CD4-positive, alpha-beta T cell (primary cell): ENCODE measurements at regions not wholly inside any gene's neighbourhood (a gene's known extent, or its start where the extent isn't known, plus 50 kb on each side); places are given as distances from the start of the nearest gene placed in this dataset.

ENCODE experiments used
- ATAC-seq: fragments of 200-7000 bp; cut with Tn5 transposase; one replicate; pipeline ENCODE4 v1.10.0; 2022; ENCODE audit warnings: mild to moderate bottlenecking; ENCODE audit not compliant: poor library complexity
- CTCF ChIA-PET: fragments of 350-600 bp; sonication (Branson Sonifier 250); formaldehyde crosslinking; loops from one replicate; lab custom pipeline; 2021; ENCODE audit warnings: antibody characterized with exemption, inconsistent platforms; lab: Charles Lee
- POLR2A ChIA-PET: fragments of 350-600 bp; sonication (Branson Sonifier 250); formaldehyde crosslinking; loops from one replicate; lab custom pipeline; 2021; ENCODE audit warnings: antibody characterized with exemption, inconsistent platforms; lab: Charles Lee
- DNase-seq, 14 experiments: peaks; one replicate each; pipeline ENCODE4 v3.0.0-alpha.2; 2013 to 2020; ENCODE audit warnings: mixed read lengths in 2 of 14
- H3K27ac ChIP-seq, 2 donors: one replicate each; pipeline versions ENCODE4 v1.5.1 to v1.7.0; 2013; ENCODE audit warnings: low read length in 2 of 2, low read depth in 1 of 2, mild to moderate bottlenecking in 1 of 2
- H3K27me3 ChIP-seq, 2 experiments: 1 replicate in 1 of 2; 2 replicates in 1 of 2; pipeline versions ENCODE4 v1.6.1 to v1.7.0; 2013; ENCODE audit warnings: low read length in 2 of 2, control low read depth in 1 of 2, mild to moderate bottlenecking in 1 of 2, moderate library complexity in 1 of 2; ENCODE audit not compliant: insufficient read depth in 2 of 2, control insufficient read depth in 1 of 2
- H3K36me3 ChIP-seq: one replicate; pipeline ENCODE4 v1.6.1; 2013; ENCODE audit warnings: low read length, control low read depth; ENCODE audit not compliant: insufficient read depth
- H3K4me1 ChIP-seq: one replicate; pipeline ENCODE4 v1.6.1; 2013; ENCODE audit warnings: low read length, control low read depth; ENCODE audit not compliant: insufficient read depth
- H3K4me3 ChIP-seq: one replicate; pipeline ENCODE4 v1.5.1; 2013; ENCODE audit warnings: mild to moderate bottlenecking, low read length, moderate library complexity
- H3K9me3 ChIP-seq, 2 experiments: 1 replicate in 1 of 2; 2 replicates in 1 of 2; pipeline versions ENCODE4 v1.6.1 to v1.7.0; 2013; ENCODE audit warnings: low read length in 2 of 2, mild to moderate bottlenecking in 2 of 2, control low read depth in 1 of 2, moderate library complexity in 1 of 2; ENCODE audit not compliant: control insufficient read depth in 1 of 2, insufficient read depth in 1 of 2
- H3K27ac Mint-ChIP-seq: one replicate; pipeline ENCODE4 v1.8.0; 2020; ENCODE audit warnings: mixed read lengths
- H3K27me3 Mint-ChIP-seq: one replicate; pipeline ENCODE4 v1.8.0; 2021; ENCODE audit warnings: mixed read lengths
- H3K36me3 Mint-ChIP-seq: one replicate; pipeline ENCODE4 v1.8.0; 2021; ENCODE audit warnings: low read depth, mixed read lengths
- H3K4me1 Mint-ChIP-seq: one replicate; pipeline ENCODE4 v1.8.0; 2021; ENCODE audit warnings: low read depth, mixed read lengths
- H3K4me3 Mint-ChIP-seq: one replicate; pipeline ENCODE4 v1.8.0; 2020; ENCODE audit warnings: mild to moderate bottlenecking, mixed read lengths
- H3K9me3 Mint-ChIP-seq: one replicate; pipeline ENCODE4 v1.8.0; 2020; ENCODE audit warnings: mixed read lengths
- intact Hi-C, 2 experiments: fragments of 100-400 bp; cut with DNase I in 1 of 2; cut with micrococcal nuclease in 1 of 2; formaldehyde crosslinking; loops; one replicate each; pipeline versions ENCODE4 v1.15.1 to v1.9.0; 2023 to 2025; cut with DNase I, micrococcal nuclease
- TF ChIP-seq, protein P1 (sequence below): fragments of 200-600 bp; IDR thresholded peaks from one replicate; pipeline ENCODE4 v1.8.0; 2022; ENCODE audit warnings: antibody characterized with exemption, mild to moderate bottlenecking

DNA sequence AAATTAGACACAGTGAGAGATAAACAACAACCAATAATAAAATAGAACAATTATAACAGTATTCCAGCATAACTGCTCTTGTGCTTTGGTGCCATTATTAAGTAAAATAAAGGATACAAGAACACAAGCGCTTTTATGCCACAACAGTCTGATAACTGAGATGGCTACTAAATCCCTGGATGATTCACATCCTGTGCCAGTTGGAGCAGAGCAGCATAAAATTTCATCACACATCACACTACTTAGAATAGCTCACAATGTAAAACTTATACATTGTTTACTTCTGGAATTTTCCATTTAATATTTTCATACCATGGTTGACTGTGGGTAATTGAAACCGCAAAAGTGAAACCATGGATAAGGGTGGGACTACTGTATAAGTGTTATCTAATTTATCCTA is 399.9 kb upstream of the CNKSR2 start:
- Mint-ChIP-seq H3K4me3 (no peak overlapping the region), H3K36me3 (no peaks in the 10 kb centered on the region), H3K9me3 (no peaks in the 10 kb centered on the region), H3K27ac (no peak overlapping the region), H3K4me1 (no peaks in the 10 kb centered on the region), H3K27me3 (no peaks in the 10 kb centered on the region)
- DNase-seq, result no peak
- TF ChIP-seq, protein P1, sequence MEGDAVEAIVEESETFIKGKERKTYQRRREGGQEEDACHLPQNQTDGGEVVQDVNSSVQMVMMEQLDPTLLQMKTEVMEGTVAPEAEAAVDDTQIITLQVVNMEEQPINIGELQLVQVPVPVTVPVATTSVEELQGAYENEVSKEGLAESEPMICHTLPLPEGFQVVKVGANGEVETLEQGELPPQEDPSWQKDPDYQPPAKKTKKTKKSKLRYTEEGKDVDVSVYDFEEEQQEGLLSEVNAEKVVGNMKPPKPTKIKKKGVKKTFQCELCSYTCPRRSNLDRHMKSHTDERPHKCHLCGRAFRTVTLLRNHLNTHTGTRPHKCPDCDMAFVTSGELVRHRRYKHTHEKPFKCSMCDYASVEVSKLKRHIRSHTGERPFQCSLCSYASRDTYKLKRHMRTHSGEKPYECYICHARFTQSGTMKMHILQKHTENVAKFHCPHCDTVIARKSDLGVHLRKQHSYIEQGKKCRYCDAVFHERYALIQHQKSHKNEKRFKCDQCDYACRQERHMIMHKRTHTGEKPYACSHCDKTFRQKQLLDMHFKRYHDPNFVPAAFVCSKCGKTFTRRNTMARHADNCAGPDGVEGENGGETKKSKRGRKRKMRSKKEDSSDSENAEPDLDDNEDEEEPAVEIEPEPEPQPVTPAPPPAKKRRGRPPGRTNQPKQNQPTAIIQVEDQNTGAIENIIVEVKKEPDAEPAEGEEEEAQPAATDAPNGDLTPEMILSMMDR, result no peak
- CTCF ChIA-PET, result no interaction called here
- Histone ChIP-seq H3K27me3 (no peaks in the 10 kb centered on the region), H3K4me1 (no peaks in the 10 kb centered on the region), H3K36me3 (no peaks in the 10 kb centered on the region), H3K27ac (no peak overlapping the region), H3K4me3 (no peak overlapping the region), H3K9me3 (no peaks in the 10 kb centered on the region)
- intact Hi-C loops, result no loop called here
- POLR2A ChIA-PET, result no interaction called here
- ATAC-seq, result no peak

GRCh38 chrX:20973038-20973437 is 401.2 kb upstream of the CNKSR2 start:
- Mint-ChIP-seq H3K4me3 (no peak overlapping the region), H3K4me1 (no peaks in the 10 kb centered on the region), H3K9me3 (no peaks in the 10 kb centered on the region), H3K36me3 (no peaks in the 10 kb centered on the region), H3K27ac (no peak overlapping the region), H3K27me3 (no peaks in the 10 kb centered on the region)
- POLR2A ChIA-PET, result no interaction called here
- Histone ChIP-seq H3K9me3 (no peaks in the 10 kb centered on the region), H3K4me3 (no peak overlapping the region), H3K36me3 (no peaks in the 10 kb centered on the region), H3K27me3 (no peaks in the 10 kb centered on the region), H3K27ac (no peak overlapping the region), H3K4me1 (no peaks in the 10 kb centered on the region)
- intact Hi-C loops, result no loop called here
- no peak for ATAC-seq
- TF ChIP-seq, protein P1, result no peak
- CTCF ChIA-PET, result no interaction called here
- no peak for DNase-seq

- Histone ChIP-seq H3K4me1 (no peaks in the 10 kb centered on the region), H3K4me3 (no peak overlapping the region), H3K27me3 (no peaks in the 10 kb centered on the region), H3K9me3 (no peaks in the 10 kb centered on the region), H3K27ac (no peak overlapping the region), H3K36me3 (no peaks in the 10 kb centered on the region)
- POLR2A ChIA-PET, result no interaction called here
- H3K27ac Mint-ChIP-seq, result no peak overlapping the region
- H3K9me3 Mint-ChIP-seq, result no peaks in the 10 kb centered on the region
- TF ChIP-seq, protein P1, result no peak
- no peaks in the 10 kb centered on the region for H3K27me3 Mint-ChIP-seq
- intact Hi-C loops, result no loop called here
- no peaks in the 10 kb centered on the region for H3K4me1 Mint-ChIP-seq
- ATAC-seq, result no peak
- CTCF ChIA-PET, result no interaction called here
- no peak overlapping the region for H3K4me3 Mint-ChIP-seq
- DNase-seq, result no peak
- H3K36me3 Mint-ChIP-seq, result no peaks in the 10 kb centered on the region
Observed at GRCh38 chrX:20971250-20971649, 403.0 kb upstream of the CNKSR2 start.
